ENCODE measurements at regions not wholly inside any gene's neighbourhood (a gene's known extent, or its start where the extent isn't known, plus 50 kb on each side); places are given as distances from the start of the nearest gene placed in this dataset.

GRCh38 chr2:234345921-234346320 lies 151.0 kb downstream of the ARL4C start:
- H3K4me2 ChIP-seq (ENCODE audit: low read depth, low read length) = no peak overlapping the region

More at GRCh38 chr2:234345921-234346320, 151.0 kb downstream of the ARL4C start:
- CTCF ChIA-PET (ENCODE audit: low intra/inter-chr PET ratio, low total read pairs) = no interaction called here
- H3K9me3 ChIP-seq (ENCODE audit: low read length) = no peaks in the 10 kb centered on the region
- no peaks in the 10 kb centered on the region for H3K36me3 ChIP-seq (replicated peaks in 1 of 2; ENCODE audit: control insufficient read depth in 1 of 2, insufficient read depth in 2 of 2, low read length in 2 of 2)
- no peak for DNase-seq (ENCODE audit: low spot score)
- H3K79me2 ChIP-seq (ENCODE audit: insufficient read depth, low read length) = no peaks in the 10 kb centered on the region
- H3K4me3 ChIP-seq (replicated peaks in 1 of 3; ENCODE audit: insufficient read depth in 1 of 3, low read depth in 2 of 3, low read length in 3 of 3) = no peak overlapping the region
- ATAC-seq = no peak
- in situ Hi-C loops (cut with HindIII; ENCODE audit: extremely low pct_ligation_motif_present, low pct_unique_long_range_greater_than_20kb) (no loop called here), intact Hi-C loops (cut with micrococcal nuclease; ENCODE audit: unreplicated experiment) (no loop called here)
- no TSS peak for BruUV-seq (replicated peaks)
- H3K27me3 ChIP-seq (ENCODE audit: control insufficient read depth in 1 of 2, insufficient read depth in 2 of 2, low read length in 2 of 2) = no peaks in the 10 kb centered on the region
- no peak for FAIRE-seq
- WGBS (ENCODE audit: low lambda C conversion rate) = 53% methylated on average over 5 of the region's 5 CpGs
- H3K27ac ChIP-seq (ENCODE audit: extremely low read length, insufficient read depth, low read length) = no peak overlapping the region
- H2AFZ ChIP-seq (ENCODE audit: low read length) = no peak overlapping the region
- POLR2A ChIA-PET = no interaction called here
- H4K20me1 ChIP-seq (ENCODE audit: insufficient read depth, low read length) = no peaks in the 10 kb centered on the region
- TF ChIP-seq ZNF83 (CRISPR knock-in tag; IDR thresholded peaks at IDR 0.05; ENCODE audit: borderline replicate concordance) (no peak), ERF (CRISPR knock-in tag; IDR thresholded peaks at IDR 0.05) (no peak), ZNF329 (CRISPR knock-in tag; IDR thresholded peaks at IDR 0.05; ENCODE audit: low read depth) (no peak), CREB1 (IDR thresholded peaks at IDR 0.05) (no peak), CREB1 (CRISPR knock-in tag; IDR thresholded peaks at IDR 0.05) (no peak), ZNF282 (IDR thresholded peaks at IDR 0.05; ENCODE audit: partially characterized antibody) (no peak), U2AF2 (IDR thresholded peaks at IDR 0.05; ENCODE audit: low read depth, low read length) (no peak), ZNF142 (CRISPR knock-in tag; IDR thresholded peaks at IDR 0.05) (no peak), ZNF446 (CRISPR knock-in tag; IDR thresholded peaks at IDR 0.05) (no peak)
- no peak overlapping the region for H3K9ac ChIP-seq (ENCODE audit: insufficient read depth, low read depth, low read length)
- H3K4me1 ChIP-seq (ENCODE audit: insufficient read depth, low read length) = no peaks in the 10 kb centered on the region

Measured in HepG2 (cell line).